HepG2 (cell line): ENCODE measurements at regions not wholly inside any gene's neighbourhood (a gene's known extent, or its start where the extent isn't known, plus 50 kb on each side); places are given as distances from the start of the nearest gene placed in this dataset.
A peak's percentile ranks its signal among the peaks of the same experiment; 100 is the strongest.

Experiments used
- ATAC-seq: fragments of 200-7000 bp; cut with Tn5 transposase; 3 replicates; pipeline ENCODE4 v1.9.1; 2020; ENCODE audit warnings: mild to moderate bottlenecking, moderate library complexity
- BruUV-seq: library from RNA; stranded (reverse); fragments of 400-500 nt; replicated peaks from 2 replicates; lab custom pipeline; 2021; lab: Mats Ljungman, UMichigan
- CTCF ChIA-PET: fragments of 300-600 bp; formaldehyde crosslinking; extraction: SDS; loops from one replicate; lab custom pipeline; 2021; ENCODE audit warnings: low total read pairs, inconsistent platforms, low intra/inter-chr PET ratio; lab: Yijun Ruan, JAX
- POLR2A ChIA-PET: fragments of 350-600 bp; sonication (Branson Sonifier 250); formaldehyde crosslinking; loops from one replicate; lab custom pipeline; 2020; ENCODE audit warnings: antibody characterized with exemption, inconsistent platforms; lab: Yijun Ruan, JAX
- DNase-seq: peaks from one replicate; pipeline ENCODE4 v3.0.0-alpha.2; 2015; ENCODE audit warnings: low spot score
- FAIRE-seq: peaks from 3 replicates; lab custom pipeline; 2011; peaks lifted over from hg19 to GRCh38; lab: Jason Lieb, UNC
- H2AFZ ChIP-seq: one replicate; pipeline ENCODE4 v1.6.1; 2011; ENCODE audit warnings: low read length, inconsistent platforms
- H3K27ac ChIP-seq: fragments of 300-600 bp; 3 replicates; pipeline ENCODE4 v1.8.0; 2011; ENCODE audit warnings: mixed run types, mild to moderate bottlenecking, mixed read lengths, low read length, inconsistent platforms; ENCODE audit not compliant: insufficient read depth; ENCODE audit errors: extremely low read length
- H3K27me3 ChIP-seq, 2 experiments: fragments of 200-600 bp in 1 of 2; 2 replicates in 1 of 2; 3 replicates in 1 of 2; pipeline versions ENCODE4 v1.6.0 to v1.8.0; 2011; ENCODE audit warnings: low read length in 2 of 2, mild to moderate bottlenecking in 2 of 2, moderate library complexity in 2 of 2, inconsistent platforms in 1 of 2; ENCODE audit not compliant: insufficient read depth in 2 of 2, control insufficient read depth in 1 of 2
- H3K36me3 ChIP-seq, 2 experiments: fragments of 200-600 bp in 1 of 2; replicated peaks in 1 of 2; 2 replicates in 1 of 2; 3 replicates in 1 of 2; pipeline versions ENCODE4 v1.5.1 to v1.8.0; 2011; ENCODE audit warnings: low read length in 2 of 2, inconsistent platforms in 1 of 2; ENCODE audit not compliant: insufficient read depth in 2 of 2, control insufficient read depth in 1 of 2
- H3K4me1 ChIP-seq: 2 replicates; pipeline ENCODE4 v1.5.1; 2012; ENCODE audit warnings: low read length, inconsistent platforms; ENCODE audit not compliant: insufficient read depth
- H3K4me2 ChIP-seq: 2 replicates; pipeline ENCODE4 v1.6.0; 2011; ENCODE audit warnings: low read depth, low read length, inconsistent platforms
- H3K4me3 ChIP-seq, 3 experiments: fragments of 200-600 bp in 1 of 3; sonication (generic), shearing (Covaris generic) in 1 of 3; replicated peaks in 1 of 3; 2 replicates each; pipeline ENCODE4 v1.5.1; 2011 to 2016; ENCODE audit warnings: low read length in 3 of 3, inconsistent platforms in 2 of 3, low read depth in 2 of 3, mild to moderate bottlenecking in 2 of 3, control low read depth in 1 of 3, mixed read lengths in 1 of 3; ENCODE audit not compliant: insufficient read depth in 1 of 3
- H3K79me2 ChIP-seq: one replicate; pipeline ENCODE4 v1.6.1; 2011; ENCODE audit warnings: low read length, inconsistent platforms; ENCODE audit not compliant: insufficient read depth
- H3K9ac ChIP-seq: 2 replicates; pipeline ENCODE4 v1.6.0; 2011; ENCODE audit warnings: mild to moderate bottlenecking, low read depth, low read length, inconsistent platforms; ENCODE audit not compliant: insufficient read depth
- H3K9me3 ChIP-seq: 2 replicates; pipeline ENCODE4 v1.5.1; 2012; ENCODE audit warnings: mild to moderate bottlenecking, low read length
- H4K20me1 ChIP-seq: 2 replicates; pipeline ENCODE4 v1.6.0; 2011; ENCODE audit warnings: inconsistent platforms, mild to moderate bottlenecking, low read length, moderate library complexity; ENCODE audit not compliant: insufficient read depth
- NFE2L2 ChIP-seq: fragments of 150-350 bp; IDR thresholded peaks from 2 replicates; pipeline ENCODE4 v1.6.1; 2014; ENCODE audit warnings: low read length
- POGK ChIP-seq: sonication (generic); formaldehyde crosslinking; conservative IDR thresholded peaks from 2 replicates; pipeline ENCODE4 v1.8.0; 2022; ENCODE audit warnings: mild to moderate bottlenecking, moderate library complexity, missing genetic modification reagents
- UBTF ChIP-seq: sonication (generic); formaldehyde crosslinking; IDR thresholded peaks from 2 replicates; pipeline ENCODE4 v1.4.0; 2020; ENCODE audit warnings: mild to moderate bottlenecking, missing genetic modification reagents
- ZNF180 ChIP-seq: sonication (generic); formaldehyde crosslinking; IDR thresholded peaks from 2 replicates; pipeline ENCODE4 v1.4.0; 2020; ENCODE audit warnings: low read depth, missing genetic modification reagents, borderline replicate concordance
- WGBS: methylation state at CpG from one replicate; pipeline ENCODE4 v1.1.6; 2017; ENCODE audit warnings: low lambda C conversion rate; 5-methylcytosine and 5-hydroxymethylcytosine counted together
- in situ Hi-C: cut with HindIII; loops from 2 replicates; pipeline ENCODE4 v1.10.0; 2017; ENCODE audit warnings: low pct_unique_long_range_greater_than_20kb; ENCODE audit not compliant: extremely low pct_ligation_motif_present
- intact Hi-C: fragments of 100-400 bp; cut with micrococcal nuclease; formaldehyde crosslinking; loops from one replicate; pipeline ENCODE4 v1.10.0; 2022; ENCODE audit not compliant: unreplicated experiment

GRCh38 chr12:84495711-84496110 lies 416.9 kb downstream of the SLC6A15 start (continued):
- no peak for TF ChIP-seq UBTF (CRISPR knock-in tag)
- no peak for TF ChIP-seq POGK (CRISPR knock-in tag)
- no peak for TF ChIP-seq NFE2L2

- H3K27me3 ChIP-seq = no peaks in the 10 kb centered on the region
- H4K20me1 ChIP-seq = no peaks in the 10 kb centered on the region
- ChIA-PET CTCF (no interaction called here), POLR2A (no interaction called here)
- H3K9me3 ChIP-seq = no peaks in the 10 kb centered on the region
- 3% methylated on average over 3 of the region's 3 CpGs for WGBS
- H3K4me2 ChIP-seq = no peak overlapping the region
- intact Hi-C loops = no loop called here
- H3K9ac ChIP-seq = no peak overlapping the region
- FAIRE-seq (no peak), DNase-seq (no peak), ATAC-seq (no peak)
- no peak overlapping the region for H3K4me3 ChIP-seq
- H3K36me3 ChIP-seq = no peaks in the 10 kb centered on the region
- H3K4me1 ChIP-seq = no peaks in the 10 kb centered on the region
- in situ Hi-C loops = loop anchor here (10.0 kb wide), 1 partner anchor 1488 kb away; no protein-coding TSS in a partner anchor
- no peak overlapping the region for H3K27ac ChIP-seq
- no peaks in the 10 kb centered on the region for H3K79me2 ChIP-seq
- no TSS peak for BruUV-seq
- no peak overlapping the region for H2AFZ ChIP-seq
- TF ChIP-seq ZNF180 (CRISPR knock-in tag) (no peak), NFE2L2 (peak; percentile 60)
Measured at GRCh38 chr12:84492351-84492883, 420.2 kb downstream of the SLC6A15 start.
